Prostate gland (tissue), 2 donors: ENCODE measurements at regions not wholly inside any gene's neighbourhood (a gene's known extent, or its start where the extent isn't known, plus 50 kb on each side); places are given as distances from the start of the nearest gene placed in this dataset.

Experiments
- POLR2A ChIP-seq: fragments of 450-650 bp; IDR thresholded peaks from one replicate; pipeline ENCODE4 v1.6.1; 2016; ENCODE audit warnings: antibody characterized with exemption, mild to moderate bottlenecking
- POLR2AphosphoS5 ChIP-seq: sonication (generic); formaldehyde crosslinking; IDR thresholded peaks from one replicate; pipeline ENCODE4 v1.6.1; 2017; ENCODE audit warnings: antibody characterized with exemption
- TF ChIP-seq, protein P1 (sequence below), 4 experiments: fragments of 200-600 bp in 2 of 4; fragments of 450-650 bp in 2 of 4; sonication (generic) in 2 of 4; IDR thresholded peaks; 1 replicate in 3 of 4; 2 replicates in 1 of 4; pipeline ENCODE4 v1.5.1; 2016 to 2019; ENCODE audit warnings: antibody characterized with exemption in 4 of 4, mild to moderate bottlenecking in 2 of 4, moderate library complexity in 2 of 4

DNA sequence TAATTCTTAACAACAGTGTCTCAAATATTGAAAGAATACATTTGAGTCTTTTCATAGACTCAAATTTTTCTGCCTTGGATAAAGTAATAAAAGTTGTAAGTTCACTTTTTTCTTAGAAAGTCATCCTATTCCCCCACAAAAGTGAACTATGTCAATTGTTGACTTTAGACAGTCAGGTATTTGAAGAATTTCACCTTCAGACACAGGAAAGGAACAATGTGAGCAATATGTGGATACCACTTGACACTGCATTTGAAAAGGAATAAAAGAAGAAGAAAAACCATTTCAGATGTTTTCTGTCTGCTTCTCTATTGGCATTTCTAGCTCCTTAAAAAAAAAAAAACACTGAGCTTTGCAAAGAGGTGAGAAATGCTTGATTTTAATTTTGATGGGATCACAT lies 1389.0 kb upstream of the IGFBP7 start:
- TF ChIP-seq, protein P1, sequence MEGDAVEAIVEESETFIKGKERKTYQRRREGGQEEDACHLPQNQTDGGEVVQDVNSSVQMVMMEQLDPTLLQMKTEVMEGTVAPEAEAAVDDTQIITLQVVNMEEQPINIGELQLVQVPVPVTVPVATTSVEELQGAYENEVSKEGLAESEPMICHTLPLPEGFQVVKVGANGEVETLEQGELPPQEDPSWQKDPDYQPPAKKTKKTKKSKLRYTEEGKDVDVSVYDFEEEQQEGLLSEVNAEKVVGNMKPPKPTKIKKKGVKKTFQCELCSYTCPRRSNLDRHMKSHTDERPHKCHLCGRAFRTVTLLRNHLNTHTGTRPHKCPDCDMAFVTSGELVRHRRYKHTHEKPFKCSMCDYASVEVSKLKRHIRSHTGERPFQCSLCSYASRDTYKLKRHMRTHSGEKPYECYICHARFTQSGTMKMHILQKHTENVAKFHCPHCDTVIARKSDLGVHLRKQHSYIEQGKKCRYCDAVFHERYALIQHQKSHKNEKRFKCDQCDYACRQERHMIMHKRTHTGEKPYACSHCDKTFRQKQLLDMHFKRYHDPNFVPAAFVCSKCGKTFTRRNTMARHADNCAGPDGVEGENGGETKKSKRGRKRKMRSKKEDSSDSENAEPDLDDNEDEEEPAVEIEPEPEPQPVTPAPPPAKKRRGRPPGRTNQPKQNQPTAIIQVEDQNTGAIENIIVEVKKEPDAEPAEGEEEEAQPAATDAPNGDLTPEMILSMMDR (IDR thresholded peaks at IDR 0.05): no peak
- TF ChIP-seq POLR2A (no peak), POLR2AphosphoS5 (no peak)
